SK-N-SH (cell line): ENCODE measurements at regions not wholly inside any gene's neighbourhood (a gene's known extent, or its start where the extent isn't known, plus 50 kb on each side); places are given as distances from the start of the nearest gene placed in this dataset.

Experiments used
- CTCF ChIA-PET: fragments of 300-600, 350-600 bp; formaldehyde crosslinking; extraction: SDS; loops from one replicate; lab custom pipeline; 2021; lab: Yijun Ruan, JAX
- POLR2A ChIA-PET: fragments of 350-600 bp; sonication (Branson Sonifier 250); formaldehyde crosslinking; extraction: SDS; loops from one replicate; lab custom pipeline; 2020; ENCODE audit warnings: antibody characterized with exemption, inconsistent platforms; lab: Yijun Ruan, JAX
- DNase-seq: peaks from one replicate; pipeline ENCODE4 v3.0.0; 2012
- H2AFZ ChIP-seq: fragments of 200-600 bp; sonication (generic); 2 replicates; pipeline ENCODE4 v1.8.1; 2016; ENCODE audit warnings: antibody characterized with exemption, mild to moderate bottlenecking, low read depth
- H3F3A ChIP-seq: fragments of 200-600 bp; sonication (generic); replicated peaks from 2 replicates; pipeline ENCODE3; 2016; ENCODE audit warnings: antibody characterized with exemption, mild to moderate bottlenecking; ENCODE audit not compliant: insufficient read depth
- H3K27ac ChIP-seq, 2 experiments: fragments of 200-500 bp in 1 of 2; fragments of 200-600 bp in 1 of 2; sonication (Bioruptor generic) in 1 of 2; sonication (generic), shearing (Covaris generic) in 1 of 2; 2 replicates each; pipeline versions ENCODE4 v1.5.1 to v1.6.1; 2014 to 2016; ENCODE audit warnings: low read depth in 2 of 2, inconsistent platforms in 1 of 2, low read length in 1 of 2, mild to moderate bottlenecking in 1 of 2, mixed read lengths in 1 of 2
- H3K27me3 ChIP-seq: fragments of 200-600 bp; sonication (generic), shearing (Covaris generic); 2 replicates; pipeline ENCODE4 v1.6.1; 2016; ENCODE audit warnings: mixed run types; ENCODE audit not compliant: insufficient read depth
- H3K36me3 ChIP-seq, 2 experiments: fragments of 200-500 bp in 1 of 2; fragments of 200-600 bp in 1 of 2; sonication (Bioruptor generic) in 1 of 2; sonication (generic) in 1 of 2; replicated peaks in 1 of 2; 2 replicates each; pipeline versions ENCODE3 to v1.5.1; 2014 to 2016; ENCODE audit warnings: low read length in 1 of 2, mild to moderate bottlenecking in 1 of 2; ENCODE audit not compliant: insufficient read depth in 2 of 2, control insufficient read depth in 1 of 2
- H3K4me1 ChIP-seq, 2 experiments: fragments of 200-500 bp in 1 of 2; fragments of 200-600 bp in 1 of 2; sonication (Bioruptor generic) in 1 of 2; sonication (generic), shearing (Covaris generic) in 1 of 2; 2 replicates each; pipeline versions ENCODE4 v1.5.1 to v1.6.1; 2014 to 2016; ENCODE audit warnings: low read depth in 1 of 2, low read length in 1 of 2, mixed run types in 1 of 2; ENCODE audit not compliant: insufficient read depth in 2 of 2, control insufficient read depth in 1 of 2
- H3K4me2 ChIP-seq: fragments of 200-600 bp; sonication (generic), shearing (Covaris generic); 2 replicates; pipeline ENCODE4 v1.6.1; 2017; ENCODE audit warnings: mixed run types
- H3K4me3 ChIP-seq, 2 experiments: fragments of 200-500 bp in 1 of 2; fragments of 200-600 bp in 1 of 2; sonication (Bioruptor generic) in 1 of 2; sonication (generic), shearing (Covaris generic) in 1 of 2; 2 replicates each; pipeline versions ENCODE4 v1.5.1 to v1.8.1; 2014 to 2016; ENCODE audit warnings: low read depth in 2 of 2, inconsistent platforms in 1 of 2, low read length in 1 of 2, mild to moderate bottlenecking in 1 of 2, mixed read lengths in 1 of 2, moderate library complexity in 1 of 2
- H3K79me2 ChIP-seq: fragments of 200-600 bp; sonication (generic); 2 replicates; pipeline ENCODE4 v1.8.1; 2017; ENCODE audit warnings: mild to moderate bottlenecking; ENCODE audit not compliant: insufficient read depth
- H3K9ac ChIP-seq: fragments of 200-600 bp; sonication (generic); 2 replicates; pipeline ENCODE4 v1.6.1; 2017; ENCODE audit warnings: mixed run types
- H3K9me2 ChIP-seq: fragments of 200-600 bp; sonication (generic); 2 replicates; pipeline ENCODE4 v1.6.1; 2017; ENCODE audit warnings: mixed run types
- H3K9me3 ChIP-seq: fragments of 200-600 bp; sonication (generic); 2 replicates; pipeline ENCODE4 v1.6.1; 2017; ENCODE audit warnings: mixed run types, mild to moderate bottlenecking, moderate library complexity
- H4K20me1 ChIP-seq: fragments of 200-600 bp; sonication (generic); 2 replicates; pipeline ENCODE4 v1.6.1; 2017; ENCODE audit warnings: mild to moderate bottlenecking, mixed run types; ENCODE audit not compliant: insufficient read depth
- CHD2 ChIP-seq: fragments of 150-350 bp; IDR thresholded peaks from 2 replicates; pipeline ENCODE4 v1.6.1; 2018; ENCODE audit warnings: low read length; ENCODE audit not compliant: partially characterized antibody
- ELF1 ChIP-seq: IDR thresholded peaks from 2 replicates; pipeline ENCODE4 v1.4.0; 2012
- FOXM1 ChIP-seq: IDR thresholded peaks from 2 replicates; pipeline ENCODE4 v1.4.0; 2012; ENCODE audit warnings: low read depth, mild to moderate bottlenecking
- IRF3 ChIP-seq: fragments of 150-350 bp; IDR thresholded peaks from 2 replicates; pipeline ENCODE4 v1.6.1; 2016; ENCODE audit warnings: mild to moderate bottlenecking, low read depth, low read length
- JUND ChIP-seq: IDR thresholded peaks from 2 replicates; pipeline ENCODE4 v1.4.0; 2012
- MXI1 ChIP-seq: IDR thresholded peaks from 2 replicates; pipeline ENCODE4 v1.6.1; 2012; ENCODE audit warnings: mild to moderate bottlenecking, low read depth, low read length, improper control_type of control experiment
- NRF1 ChIP-seq: IDR thresholded peaks from 2 replicates; pipeline ENCODE4 v1.6.1; 2012; ENCODE audit warnings: low read depth, mild to moderate bottlenecking, low read length
- RFX5 ChIP-seq: IDR thresholded peaks from 2 replicates; pipeline ENCODE4 v1.6.1; 2012; ENCODE audit warnings: mild to moderate bottlenecking, improper control_type of control experiment, low read length
- SMC3 ChIP-seq: IDR thresholded peaks from 2 replicates; pipeline ENCODE4 v1.6.1; 2012; ENCODE audit warnings: low read depth, low read length, improper control_type of control experiment
- TCF12 ChIP-seq: IDR thresholded peaks from 2 replicates; pipeline ENCODE4 v1.4.0; 2012
- USF1 ChIP-seq: IDR thresholded peaks from 2 replicates; pipeline ENCODE4 v1.4.0; 2012; ENCODE audit warnings: low read depth, borderline replicate concordance
- ZBTB33 ChIP-seq: IDR thresholded peaks from 2 replicates; pipeline ENCODE4 v1.4.0; 2012; ENCODE audit warnings: low read depth, borderline replicate concordance
- whole genome bisulfite sequencing: methylation state at CpG from one replicate; pipeline ENCODE4 v1.1.6; 2017; ENCODE audit warnings: low lambda C conversion rate; 5-methylcytosine and 5-hydroxymethylcytosine counted together
- TF ChIP-seq, protein P1 (sequence below): fragments of 200-600 bp; sonication (generic); IDR thresholded peaks from 2 replicates; pipeline ENCODE4 v1.6.1; 2017; ENCODE audit warnings: antibody characterized with exemption, mild to moderate bottlenecking, moderate library complexity
- TF ChIP-seq, protein P2 (sequence below): IDR thresholded peaks from 2 replicates; pipeline ENCODE4 v1.6.1; 2012; ENCODE audit warnings: mild to moderate bottlenecking, low read depth, low read length, moderate library complexity

- no peaks in the 10 kb centered on the region for H3K36me3 ChIP-seq
- WGBS: 64% methylated on average over 1 of the region's 1 CpG
- no peak for DNase-seq
- H3K79me2 ChIP-seq: no peaks in the 10 kb centered on the region
- no peaks in the 10 kb centered on the region for H3K27me3 ChIP-seq
- no peak overlapping the region for H2AFZ ChIP-seq
- no peak overlapping the region for H3K27ac ChIP-seq
- no peak for TF ChIP-seq CHD2
- no peak for TF ChIP-seq JUND
- TF ChIP-seq IRF3: no peak
- no peak for TF ChIP-seq ZBTB33
- no peak for TF ChIP-seq NRF1
- TF ChIP-seq, protein P1, sequence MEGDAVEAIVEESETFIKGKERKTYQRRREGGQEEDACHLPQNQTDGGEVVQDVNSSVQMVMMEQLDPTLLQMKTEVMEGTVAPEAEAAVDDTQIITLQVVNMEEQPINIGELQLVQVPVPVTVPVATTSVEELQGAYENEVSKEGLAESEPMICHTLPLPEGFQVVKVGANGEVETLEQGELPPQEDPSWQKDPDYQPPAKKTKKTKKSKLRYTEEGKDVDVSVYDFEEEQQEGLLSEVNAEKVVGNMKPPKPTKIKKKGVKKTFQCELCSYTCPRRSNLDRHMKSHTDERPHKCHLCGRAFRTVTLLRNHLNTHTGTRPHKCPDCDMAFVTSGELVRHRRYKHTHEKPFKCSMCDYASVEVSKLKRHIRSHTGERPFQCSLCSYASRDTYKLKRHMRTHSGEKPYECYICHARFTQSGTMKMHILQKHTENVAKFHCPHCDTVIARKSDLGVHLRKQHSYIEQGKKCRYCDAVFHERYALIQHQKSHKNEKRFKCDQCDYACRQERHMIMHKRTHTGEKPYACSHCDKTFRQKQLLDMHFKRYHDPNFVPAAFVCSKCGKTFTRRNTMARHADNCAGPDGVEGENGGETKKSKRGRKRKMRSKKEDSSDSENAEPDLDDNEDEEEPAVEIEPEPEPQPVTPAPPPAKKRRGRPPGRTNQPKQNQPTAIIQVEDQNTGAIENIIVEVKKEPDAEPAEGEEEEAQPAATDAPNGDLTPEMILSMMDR: no peak
- TF ChIP-seq MXI1: no peak
- TF ChIP-seq, protein P2, sequence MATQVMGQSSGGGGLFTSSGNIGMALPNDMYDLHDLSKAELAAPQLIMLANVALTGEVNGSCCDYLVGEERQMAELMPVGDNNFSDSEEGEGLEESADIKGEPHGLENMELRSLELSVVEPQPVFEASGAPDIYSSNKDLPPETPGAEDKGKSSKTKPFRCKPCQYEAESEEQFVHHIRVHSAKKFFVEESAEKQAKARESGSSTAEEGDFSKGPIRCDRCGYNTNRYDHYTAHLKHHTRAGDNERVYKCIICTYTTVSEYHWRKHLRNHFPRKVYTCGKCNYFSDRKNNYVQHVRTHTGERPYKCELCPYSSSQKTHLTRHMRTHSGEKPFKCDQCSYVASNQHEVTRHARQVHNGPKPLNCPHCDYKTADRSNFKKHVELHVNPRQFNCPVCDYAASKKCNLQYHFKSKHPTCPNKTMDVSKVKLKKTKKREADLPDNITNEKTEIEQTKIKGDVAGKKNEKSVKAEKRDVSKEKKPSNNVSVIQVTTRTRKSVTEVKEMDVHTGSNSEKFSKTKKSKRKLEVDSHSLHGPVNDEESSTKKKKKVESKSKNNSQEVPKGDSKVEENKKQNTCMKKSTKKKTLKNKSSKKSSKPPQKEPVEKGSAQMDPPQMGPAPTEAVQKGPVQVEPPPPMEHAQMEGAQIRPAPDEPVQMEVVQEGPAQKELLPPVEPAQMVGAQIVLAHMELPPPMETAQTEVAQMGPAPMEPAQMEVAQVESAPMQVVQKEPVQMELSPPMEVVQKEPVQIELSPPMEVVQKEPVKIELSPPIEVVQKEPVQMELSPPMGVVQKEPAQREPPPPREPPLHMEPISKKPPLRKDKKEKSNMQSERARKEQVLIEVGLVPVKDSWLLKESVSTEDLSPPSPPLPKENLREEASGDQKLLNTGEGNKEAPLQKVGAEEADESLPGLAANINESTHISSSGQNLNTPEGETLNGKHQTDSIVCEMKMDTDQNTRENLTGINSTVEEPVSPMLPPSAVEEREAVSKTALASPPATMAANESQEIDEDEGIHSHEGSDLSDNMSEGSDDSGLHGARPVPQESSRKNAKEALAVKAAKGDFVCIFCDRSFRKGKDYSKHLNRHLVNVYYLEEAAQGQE: no peak
- TF ChIP-seq FOXM1: no peak
- no peak for TF ChIP-seq USF1
- no peak for TF ChIP-seq SMC3
- TF ChIP-seq RFX5: no peak
- no peak for TF ChIP-seq TCF12
- TF ChIP-seq ELF1: no peak
- no peaks in the 10 kb centered on the region for H4K20me1 ChIP-seq
- no peak overlapping the region for H3K9ac ChIP-seq
- no peak overlapping the region for H3K4me3 ChIP-seq
- ChIA-PET CTCF (no interaction called here), POLR2A (no interaction called here)
- H3K4me2 ChIP-seq: no peak overlapping the region
- H3K4me1 ChIP-seq: no peaks in the 10 kb centered on the region; a peak in 1 of 4 replicates
- H3F3A ChIP-seq: no peaks in the 10 kb centered on the region
- H3K9me2 ChIP-seq: no peaks in the 10 kb centered on the region
- no peaks in the 10 kb centered on the region for H3K9me3 ChIP-seq
Observed at GRCh38 chr1:195908121-195908520, 700.1 kb downstream of the KCNT2 start.
